Large intestine (tissue), 3 donors: ENCODE measurements at regions not wholly inside any gene's neighbourhood (a gene's known extent, or its start where the extent isn't known, plus 50 kb on each side); places are given as distances from the start of the nearest gene placed in this dataset.

Experiments
- DNase-seq, 2 donors: peaks; one replicate each; pipeline versions ENCODE4 v3.0.0 to v3.0.0-alpha.2; 2013
- H3K27ac ChIP-seq: one replicate; pipeline ENCODE4 v1.5.1; 2013; ENCODE audit warnings: low read length
- H3K27me3 ChIP-seq: 2 replicates; pipeline ENCODE4 v1.6.1; 2013; ENCODE audit warnings: low read length; ENCODE audit not compliant: control insufficient read depth, insufficient read depth
- H3K36me3 ChIP-seq: 2 replicates; pipeline ENCODE4 v1.6.1; 2013; ENCODE audit warnings: low read length; ENCODE audit not compliant: control insufficient read depth, insufficient read depth
- H3K4me1 ChIP-seq: one replicate; pipeline ENCODE4 v1.6.1; 2013; ENCODE audit warnings: low read length; ENCODE audit not compliant: control insufficient read depth, insufficient read depth
- H3K4me3 ChIP-seq: one replicate; pipeline ENCODE4 v1.5.1; 2013; ENCODE audit warnings: low read length
- H3K9me3 ChIP-seq: one replicate; pipeline ENCODE4 v1.6.1; 2013; ENCODE audit warnings: mild to moderate bottlenecking, low read depth, low read length, moderate library complexity; ENCODE audit not compliant: control insufficient read depth
- WGBS: methylation state at CpG from one replicate; pipeline ENCODE4 v1.1.5; 2013; ENCODE audit warnings: low lambda C conversion rate; ENCODE audit not compliant: insufficient coverage; 5-methylcytosine and 5-hydroxymethylcytosine counted together

- Histone ChIP-seq H3K9me3 (no peaks in the 10 kb centered on the region), H3K27me3 (no peaks in the 10 kb centered on the region), H3K36me3 (no peaks in the 10 kb centered on the region), H3K4me1 (peaks cover 5% of the 10 kb centered on the region), H3K27ac (no peak overlapping the region), H3K4me3 (no peak overlapping the region)
- DNase-seq = no peak
- no CpG with 5 or more reads among the region's 13 CpGs for WGBS
Measured at GRCh38 chr4:24637173-24637572, 52.8 kb upstream of the DHX15 start.

- H3K27me3 ChIP-seq = no peaks in the 10 kb centered on the region
- no peak overlapping the region for H3K4me3 ChIP-seq
- H3K36me3 ChIP-seq = no peaks in the 10 kb centered on the region
- DNase-seq = no peak
- peaks cover 5% of the 10 kb centered on the region for H3K4me1 ChIP-seq
- no peaks in the 10 kb centered on the region for H3K9me3 ChIP-seq
- H3K27ac ChIP-seq = no peak overlapping the region
- WGBS = 83% methylated on average over 1 of the region's 1 CpG
Measured at GRCh38 chr4:24638396-24638875, 54.1 kb upstream of the DHX15 start.

- no peak for DNase-seq
- H3K27ac ChIP-seq = peak overlapping the region; percentile 14
Measured at GRCh38 chr4:24639714-24640113, 55.4 kb upstream of the DHX15 start.

GRCh38 chr4:24640366-24640765 is 56.0 kb upstream of the DHX15 start:
- no CpG with 5 or more reads among the region's 7 CpGs for WGBS
- no peaks in the 10 kb centered on the region for H3K27me3 ChIP-seq
- H3K27ac ChIP-seq = peak overlapping the region; percentile 14
- no peaks in the 10 kb centered on the region for H3K9me3 ChIP-seq
- no peaks in the 10 kb centered on the region for H3K36me3 ChIP-seq
- H3K4me3 ChIP-seq = no peak overlapping the region
- DNase-seq = peak; percentile 44 to 72
- H3K4me1 ChIP-seq = peaks cover 5% of the 10 kb centered on the region

More at GRCh38 chr4:24639714-24640113, 55.4 kb upstream of the DHX15 start:
- WGBS = no CpG with 5 or more reads among the region's 5 CpGs
- Histone ChIP-seq H3K27me3 (no peaks in the 10 kb centered on the region), H3K4me1 (peaks cover 5% of the 10 kb centered on the region), H3K4me3 (no peak overlapping the region), H3K9me3 (no peaks in the 10 kb centered on the region), H3K36me3 (no peaks in the 10 kb centered on the region)

- no peaks in the 10 kb centered on the region for H3K36me3 ChIP-seq
- no CpG with 5 or more reads among the region's 3 CpGs for WGBS
- no peaks in the 10 kb centered on the region for H3K27me3 ChIP-seq
- H3K27ac ChIP-seq = peak overlapping the region; percentile 5
- no peak for DNase-seq
- H3K4me3 ChIP-seq = no peak overlapping the region
- peaks cover 5% of the 10 kb centered on the region for H3K4me1 ChIP-seq
- H3K9me3 ChIP-seq = no peaks in the 10 kb centered on the region
Measured at GRCh38 chr4:24642981-24643547, 58.7 kb upstream of the DHX15 start.

GRCh38 chr4:24643774-24644520 is 59.6 kb upstream of the DHX15 start:
- H3K27me3 ChIP-seq = no peaks in the 10 kb centered on the region
- H3K4me3 ChIP-seq = no peak overlapping the region
- 75% methylated on average over 1 of the region's 8 CpGs for WGBS
- H3K4me1 ChIP-seq = peaks cover 5% of the 10 kb centered on the region
- no peak for DNase-seq
- no peak overlapping the region for H3K27ac ChIP-seq
- H3K9me3 ChIP-seq = no peaks in the 10 kb centered on the region
- H3K36me3 ChIP-seq = no peaks in the 10 kb centered on the region

GRCh38 chr4:24644983-24645764 is 60.8 kb upstream of the DHX15 start:
- no peak overlapping the region for H3K27ac ChIP-seq
- WGBS = 77% methylated on average over 2 of the region's 6 CpGs
- no peaks in the 10 kb centered on the region for H3K27me3 ChIP-seq
- H3K36me3 ChIP-seq = no peaks in the 10 kb centered on the region
- no peaks in the 10 kb centered on the region for H3K9me3 ChIP-seq
- no peak overlapping the region for H3K4me3 ChIP-seq
- no peak for DNase-seq
- H3K4me1 ChIP-seq = peaks cover under 1% of the 10 kb centered on the region

GRCh38 chr4:24645765-24646550 is 61.6 kb upstream of the DHX15 start:
- no peak for DNase-seq
- WGBS = no CpG with 5 or more reads among the region's 4 CpGs
- H3K9me3 ChIP-seq = no peaks in the 10 kb centered on the region

GRCh38 chr4:24646798-24647460 is 62.6 kb upstream of the DHX15 start:
- no peak for DNase-seq
- 100% methylated on average over 1 of the region's 5 CpGs for WGBS
- no peaks in the 10 kb centered on the region for H3K36me3 ChIP-seq
- no peak overlapping the region for H3K27ac ChIP-seq
- no peaks in the 10 kb centered on the region for H3K4me1 ChIP-seq
- H3K4me3 ChIP-seq = no peak overlapping the region
- no peaks in the 10 kb centered on the region for H3K27me3 ChIP-seq
- no peaks in the 10 kb centered on the region for H3K9me3 ChIP-seq

More at GRCh38 chr4:24645765-24646550, 61.6 kb upstream of the DHX15 start:
- Histone ChIP-seq H3K27me3 (no peaks in the 10 kb centered on the region), H3K4me3 (no peak overlapping the region), H3K4me1 (no peaks in the 10 kb centered on the region), H3K27ac (no peak overlapping the region), H3K36me3 (no peaks in the 10 kb centered on the region)
